ENCODE measurements at regions not wholly inside any gene's neighbourhood (a gene's known extent, or its start where the extent isn't known, plus 50 kb on each side); places are given as distances from the start of the nearest gene placed in this dataset.

GRCh38 chr7:131741446-131741845 is 185.0 kb upstream of the PODXL start:
- DNase-seq: no peak
- no peak overlapping the region for H3K27ac Mint-ChIP-seq
- H3K4me1 Mint-ChIP-seq (ENCODE audit: low read depth in 2 of 2): no peaks in the 10 kb centered on the region
- no peaks in the 10 kb centered on the region for H3K36me3 Mint-ChIP-seq (ENCODE audit: insufficient read depth)
- no peak overlapping the region for H3K4me3 Mint-ChIP-seq
- no peak for ATAC-seq (replicated peaks)
- peaks cover 27 to 55% of the 10 kb centered on the region in 2 donors for H3K27me3 Mint-ChIP-seq
- no peaks in the 10 kb centered on the region for H3K9me3 Mint-ChIP-seq

DNA sequence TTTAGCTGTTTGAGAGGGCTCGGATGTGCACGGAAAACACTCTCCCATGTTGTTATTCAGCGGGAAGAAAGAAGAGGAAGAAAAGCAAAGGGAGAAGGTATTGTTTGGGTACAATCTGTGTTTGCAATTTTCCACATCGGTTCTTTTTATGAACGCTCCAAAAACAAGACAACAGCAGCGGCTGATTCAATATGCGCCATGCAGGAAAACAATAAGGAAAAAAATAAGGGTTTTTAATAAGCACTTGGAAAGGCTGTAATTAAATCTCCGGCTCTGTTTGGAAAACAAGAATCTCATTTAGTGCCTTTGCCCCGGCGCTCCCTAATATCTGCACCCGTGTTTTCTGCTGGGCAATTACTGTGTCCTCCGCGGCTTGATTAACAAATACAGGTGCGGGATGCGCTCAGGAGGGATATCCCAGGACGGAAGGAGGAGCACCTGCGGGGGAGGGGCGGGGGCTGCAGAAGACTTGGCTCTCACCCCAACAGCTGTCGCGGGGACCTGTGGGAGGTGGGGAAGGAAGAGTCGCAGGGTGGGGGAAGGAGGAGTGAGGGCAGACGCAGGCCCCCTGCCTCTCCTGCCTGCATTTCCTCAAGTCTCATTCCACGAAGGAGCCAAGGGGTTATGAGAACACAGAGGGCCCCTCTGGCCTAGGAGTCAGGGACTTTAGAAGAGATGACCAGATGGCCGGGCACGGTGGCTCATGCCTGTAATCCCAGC is 181.5 kb upstream of the PODXL start:
- H3K9me3 Mint-ChIP-seq: no peaks in the 10 kb centered on the region
- DNase-seq (no peak), ATAC-seq (replicated peaks) (no peak)
- no peaks in the 10 kb centered on the region for H3K36me3 Mint-ChIP-seq (ENCODE audit: insufficient read depth)
- H3K27me3 Mint-ChIP-seq: peaks cover 32 to 72% of the 10 kb centered on the region in 2 donors
- H3K4me3 Mint-ChIP-seq: no peak overlapping the region
- H3K4me1 Mint-ChIP-seq (ENCODE audit: low read depth in 2 of 2): no peaks in the 10 kb centered on the region
- no peak overlapping the region for H3K27ac Mint-ChIP-seq

DNA sequence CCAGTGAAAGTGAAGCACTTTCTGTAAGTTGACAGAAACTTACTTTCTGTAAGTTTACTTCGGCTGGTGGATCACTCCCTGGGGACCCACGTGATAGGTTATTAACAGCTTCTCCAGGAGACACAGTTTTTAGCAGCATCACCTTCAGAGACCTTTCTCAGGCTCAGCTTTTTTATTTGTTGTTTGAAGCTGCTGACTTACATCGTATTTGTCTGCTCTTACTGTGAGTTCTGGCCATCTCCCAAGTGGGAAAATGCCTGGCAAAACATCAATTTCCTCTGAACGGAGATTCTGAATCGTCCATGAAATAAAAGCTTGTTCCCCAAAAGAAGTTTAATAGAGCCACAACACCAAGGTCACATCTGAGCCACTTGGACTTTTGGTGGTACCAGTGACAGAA is 178.7 kb upstream of the PODXL start:
- ATAC-seq (replicated peaks) (no peak), DNase-seq (no peak)
- H3K9me3 Mint-ChIP-seq: no peaks in the 10 kb centered on the region
- peaks cover 47 to 59% of the 10 kb centered on the region in 2 donors for H3K27me3 Mint-ChIP-seq
- H3K4me3 Mint-ChIP-seq: no peak overlapping the region
- H3K4me1 Mint-ChIP-seq (ENCODE audit: low read depth in 2 of 2): no peaks in the 10 kb centered on the region
- no peaks in the 10 kb centered on the region for H3K36me3 Mint-ChIP-seq (ENCODE audit: insufficient read depth)
- no peak overlapping the region for H3K27ac Mint-ChIP-seq

DNA sequence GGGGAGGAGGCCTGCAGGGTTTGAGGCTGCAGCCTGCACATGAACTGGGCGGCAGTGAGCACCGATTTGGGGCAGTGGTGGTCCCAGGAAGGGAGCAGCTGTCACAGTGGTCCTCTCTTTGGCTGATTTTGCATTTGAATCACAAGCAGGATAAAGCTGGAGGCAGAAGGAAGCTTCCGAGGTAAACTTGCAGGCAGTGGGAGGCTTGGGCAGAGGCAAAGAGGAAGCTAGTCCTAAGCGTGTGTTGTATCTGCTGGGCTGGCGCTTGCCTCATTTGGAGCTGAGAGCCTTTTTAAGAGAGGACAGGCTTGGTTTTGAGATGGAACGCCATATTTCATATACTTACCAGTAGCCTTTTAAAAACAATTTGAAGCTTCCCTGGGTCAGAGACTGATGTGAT is 177.2 kb upstream of the PODXL start:
- H3K27me3 Mint-ChIP-seq: peaks cover 49 to 65% of the 10 kb centered on the region in 2 donors
- DNase-seq: no peak
- H3K4me3 Mint-ChIP-seq: no peak overlapping the region
- no peaks in the 10 kb centered on the region for H3K36me3 Mint-ChIP-seq (ENCODE audit: insufficient read depth)
- no peak overlapping the region for H3K27ac Mint-ChIP-seq
- H3K9me3 Mint-ChIP-seq: peaks cover 0 to 5% of the 10 kb centered on the region in 2 donors
- H3K4me1 Mint-ChIP-seq (ENCODE audit: low read depth in 2 of 2): no peaks in the 10 kb centered on the region
- no peak for ATAC-seq (replicated peaks)

DNA sequence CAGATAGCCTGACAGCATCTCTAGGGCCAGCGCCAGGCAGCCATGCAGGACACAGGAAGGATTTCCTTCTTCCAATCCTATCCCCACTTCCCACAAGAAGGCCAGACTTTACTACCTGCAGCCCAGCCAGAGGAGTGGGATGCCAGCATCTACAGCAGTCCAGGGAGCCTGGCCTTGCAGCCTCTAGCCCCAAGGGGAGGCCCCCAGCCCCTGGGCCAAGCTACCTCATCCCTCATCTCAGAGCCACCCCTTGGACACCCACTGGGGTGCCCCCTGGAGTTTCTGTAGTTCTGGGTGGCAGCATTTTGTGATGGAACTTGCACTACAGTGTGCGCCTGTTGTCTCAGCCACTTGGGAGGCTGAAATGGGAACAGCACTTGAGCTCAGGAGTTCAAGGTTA is 170.8 kb upstream of the PODXL start:
- Mint-ChIP-seq H3K4me3 (no peak overlapping the region), H3K9me3 (peaks cover 0 to 8% of the 10 kb centered on the region in 2 donors), H3K36me3 (ENCODE audit: insufficient read depth) (peaks cover 2% of the 10 kb centered on the region), H3K27ac (no peak overlapping the region), H3K27me3 (peaks cover 48 to 70% of the 10 kb centered on the region in 2 donors), H3K4me1 (ENCODE audit: low read depth in 2 of 2) (no peaks in the 10 kb centered on the region)
- no peak for DNase-seq
- no peak for ATAC-seq (replicated peaks)

DNA sequence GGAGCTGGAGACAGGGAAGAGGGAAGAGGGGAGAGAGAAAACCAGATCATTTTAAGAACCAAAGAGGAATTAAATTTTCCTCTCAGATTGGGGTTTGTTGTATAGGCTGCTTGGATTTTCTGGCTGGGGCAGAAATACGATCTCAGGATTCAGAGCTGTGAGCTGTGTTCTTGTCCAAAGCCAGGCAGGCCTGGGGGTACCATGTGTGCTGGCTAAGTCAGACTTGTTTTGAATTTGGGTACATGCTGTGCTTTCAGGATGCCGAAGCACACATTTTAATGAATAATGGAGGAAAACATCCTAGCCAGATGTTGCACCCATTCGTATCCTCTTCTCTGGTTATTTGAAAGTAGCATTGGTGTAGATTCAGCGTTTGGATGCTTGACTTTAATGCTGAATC is 170.3 kb upstream of the PODXL start:
- peaks cover 2% of the 10 kb centered on the region for H3K36me3 Mint-ChIP-seq (ENCODE audit: insufficient read depth)
- ATAC-seq (replicated peaks): no peak
- H3K4me3 Mint-ChIP-seq: no peak overlapping the region
- H3K27me3 Mint-ChIP-seq: peaks cover 43 to 70% of the 10 kb centered on the region in 2 donors
- peaks cover 0 to 8% of the 10 kb centered on the region in 2 donors for H3K9me3 Mint-ChIP-seq
- no peak for DNase-seq
- H3K4me1 Mint-ChIP-seq (ENCODE audit: low read depth in 2 of 2): no peaks in the 10 kb centered on the region
- H3K27ac Mint-ChIP-seq: no peak overlapping the region

- H3K9me3 Mint-ChIP-seq: peaks cover 0 to 8% of the 10 kb centered on the region in 2 donors
- H3K27me3 Mint-ChIP-seq: peaks cover 41 to 70% of the 10 kb centered on the region in 2 donors
- ATAC-seq (replicated peaks): no peak
- H3K4me3 Mint-ChIP-seq: no peak overlapping the region
- no peak overlapping the region for H3K27ac Mint-ChIP-seq
- H3K36me3 Mint-ChIP-seq (ENCODE audit: insufficient read depth): peaks cover 2% of the 10 kb centered on the region
- no peaks in the 10 kb centered on the region for H3K4me1 Mint-ChIP-seq (ENCODE audit: low read depth in 2 of 2)
- no peak for DNase-seq
These were observed 169.6 kb upstream of the PODXL start for GRCh38 chr7:131726031-131726430.

GRCh38 chr7:131724776-131725345 is 168.4 kb upstream of the PODXL start:
- no peak for ATAC-seq (replicated peaks)
- DNase-seq: no peak
- Mint-ChIP-seq H3K27ac (no peak overlapping the region), H3K36me3 (ENCODE audit: insufficient read depth) (peaks cover 2% of the 10 kb centered on the region), H3K4me3 (no peak overlapping the region), H3K4me1 (ENCODE audit: low read depth in 2 of 2) (no peaks in the 10 kb centered on the region), H3K27me3 (peaks cover 41 to 82% of the 10 kb centered on the region in 2 donors), H3K9me3 (peaks cover 0 to 8% of the 10 kb centered on the region in 2 donors)

GRCh38 chr7:131723926-131724325 is 167.5 kb upstream of the PODXL start:
- Mint-ChIP-seq H3K4me3 (no peak overlapping the region), H3K36me3 (ENCODE audit: insufficient read depth) (peaks cover 2% of the 10 kb centered on the region), H3K4me1 (ENCODE audit: low read depth in 2 of 2) (no peaks in the 10 kb centered on the region), H3K27me3 (peaks cover 47 to 89% of the 10 kb centered on the region in 2 donors), H3K9me3 (peaks cover 0 to 6% of the 10 kb centered on the region in 2 donors), H3K27ac (no peak overlapping the region)
- DNase-seq (no peak), ATAC-seq (replicated peaks) (no peak)

DNA sequence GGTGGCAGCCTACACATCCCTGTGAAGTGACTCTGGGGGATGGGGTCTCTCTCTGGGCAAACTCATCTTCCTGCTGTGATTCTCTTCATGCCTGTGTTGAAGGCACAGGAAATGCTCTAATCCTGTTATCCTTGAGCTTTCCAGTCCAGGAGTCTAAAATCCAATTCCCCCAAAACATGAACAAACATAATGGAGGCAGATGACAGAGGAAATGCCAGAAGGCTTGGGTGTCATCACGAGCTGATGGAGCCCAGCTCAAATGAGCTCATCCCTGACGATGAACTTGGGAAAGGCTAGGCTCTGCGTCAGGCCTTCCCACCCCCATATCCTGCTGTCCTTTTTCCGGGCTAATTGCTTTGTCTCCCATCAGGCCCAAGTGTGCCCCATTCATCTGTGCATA is 165.9 kb upstream of the PODXL start:
- H3K27ac Mint-ChIP-seq: no peak overlapping the region
- no peak overlapping the region for H3K4me3 Mint-ChIP-seq

GRCh38 chr7:131721660-131722059 is 165.2 kb upstream of the PODXL start:
- ATAC-seq (replicated peaks): no peak
- Mint-ChIP-seq H3K36me3 (ENCODE audit: insufficient read depth) (peaks cover 2% of the 10 kb centered on the region), H3K27me3 (peaks cover 34 to 72% of the 10 kb centered on the region in 2 donors), H3K27ac (no peak overlapping the region), H3K9me3 (no peaks in the 10 kb centered on the region), H3K4me3 (no peak overlapping the region), H3K4me1 (ENCODE audit: low read depth in 2 of 2) (no peaks in the 10 kb centered on the region)
- DNase-seq: no peak

More for the DNA sequence above, 165.9 kb upstream of the PODXL start:
- H3K4me1 Mint-ChIP-seq (ENCODE audit: low read depth in 2 of 2): no peaks in the 10 kb centered on the region
- ATAC-seq (replicated peaks) (no peak), DNase-seq (no peak)
- H3K36me3 Mint-ChIP-seq (ENCODE audit: insufficient read depth): peaks cover 2% of the 10 kb centered on the region
- H3K27me3 Mint-ChIP-seq: peaks cover 34 to 79% of the 10 kb centered on the region in 2 donors
- H3K9me3 Mint-ChIP-seq: no peaks in the 10 kb centered on the region

DNA sequence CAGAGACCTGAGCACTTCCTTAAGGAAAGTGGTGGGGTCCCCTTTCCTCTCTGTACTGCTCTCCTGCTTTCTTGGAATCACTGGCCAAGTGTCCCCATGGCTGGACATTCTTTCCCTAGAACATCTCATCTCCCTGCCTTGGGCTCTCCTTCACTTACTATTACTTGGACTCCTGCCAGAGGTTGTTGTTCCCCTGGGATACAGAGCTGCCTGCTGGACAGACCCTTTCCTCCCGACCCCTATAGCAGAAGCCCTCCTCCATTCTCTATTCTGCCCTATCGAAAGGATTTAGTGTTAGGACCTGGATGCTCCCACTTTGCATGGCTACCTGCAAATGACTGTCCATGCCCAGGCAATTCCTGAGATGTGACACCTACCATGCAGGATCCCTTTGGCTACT is 164.3 kb upstream of the PODXL start:
- no peak overlapping the region for H3K4me3 Mint-ChIP-seq
- no peak overlapping the region for H3K27ac Mint-ChIP-seq
- H3K36me3 Mint-ChIP-seq (ENCODE audit: insufficient read depth): peaks cover 2% of the 10 kb centered on the region
- H3K4me1 Mint-ChIP-seq (ENCODE audit: low read depth in 2 of 2): no peaks in the 10 kb centered on the region
- DNase-seq: no peak
- no peak for ATAC-seq (replicated peaks)
- H3K27me3 Mint-ChIP-seq: peaks cover 32 to 62% of the 10 kb centered on the region in 2 donors
- H3K9me3 Mint-ChIP-seq: no peaks in the 10 kb centered on the region

DNA sequence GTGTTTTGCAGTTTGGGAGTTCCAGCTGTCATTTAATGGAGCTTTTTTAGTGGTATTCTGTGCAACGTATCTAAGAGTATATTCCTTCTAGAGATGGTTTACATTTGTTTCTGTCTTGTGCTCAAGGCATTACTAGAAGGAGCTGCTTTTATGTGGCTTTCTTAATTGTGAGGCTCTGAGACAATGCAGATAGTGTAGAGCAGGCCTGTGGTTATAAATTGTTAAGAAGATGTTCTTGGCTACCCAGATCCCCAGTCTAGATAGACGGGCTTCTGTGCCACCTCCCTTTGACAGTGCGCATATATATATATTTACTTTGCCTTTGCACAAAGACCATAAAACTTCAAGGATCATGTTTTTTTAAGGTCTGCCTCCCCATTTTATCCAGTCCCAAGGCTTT is 160.8 kb upstream of the PODXL start:
- Mint-ChIP-seq H3K36me3 (ENCODE audit: insufficient read depth) (no peaks in the 10 kb centered on the region), H3K4me3 (no peak overlapping the region), H3K27ac (no peak overlapping the region), H3K9me3 (no peaks in the 10 kb centered on the region), H3K27me3 (peaks cover 18 to 29% of the 10 kb centered on the region in 2 donors), H3K4me1 (ENCODE audit: low read depth in 2 of 2) (no peaks in the 10 kb centered on the region)
- ATAC-seq (replicated peaks) (no peak), DNase-seq (no peak)

GRCh38 chr7:131699323-131699722 is 142.9 kb upstream of the PODXL start:
- DNase-seq (no peak), ATAC-seq (replicated peaks) (no peak)
- no peaks in the 10 kb centered on the region for H3K36me3 Mint-ChIP-seq (ENCODE audit: insufficient read depth)
- no peak overlapping the region for H3K27ac Mint-ChIP-seq
- H3K27me3 Mint-ChIP-seq: peaks cover 1 to 6% of the 10 kb centered on the region in 2 donors
- H3K4me1 Mint-ChIP-seq (ENCODE audit: low read depth in 2 of 2): no peaks in the 10 kb centered on the region
- no peaks in the 10 kb centered on the region for H3K9me3 Mint-ChIP-seq
- no peak overlapping the region for H3K4me3 Mint-ChIP-seq

Measured in effector memory CD8-positive, alpha-beta T cell (primary cell).